ENCODE measurements at regions not wholly inside any gene's neighbourhood (a gene's known extent, or its start where the extent isn't known, plus 50 kb on each side); places are given as distances from the start of the nearest gene placed in this dataset.

DNA sequence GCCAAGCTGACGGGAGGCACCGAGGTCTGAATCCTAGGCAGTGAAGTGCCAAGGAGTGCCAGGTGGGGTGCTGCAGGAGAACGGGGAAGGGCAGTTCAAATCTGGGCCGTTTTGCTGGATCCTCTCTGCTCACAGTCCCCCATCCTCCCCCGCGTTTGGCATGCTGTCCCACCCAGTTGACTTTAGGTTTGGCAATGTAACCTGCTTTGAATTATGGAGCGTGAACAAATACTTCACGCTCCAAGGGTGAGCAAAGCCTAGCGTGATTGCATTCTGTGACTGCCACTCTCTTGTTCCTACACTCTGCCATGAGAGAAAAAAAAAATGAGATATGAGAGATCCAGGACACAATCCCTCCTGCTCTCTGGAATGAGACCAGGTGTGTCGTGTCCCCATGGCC, 381.9 kb downstream of the ZNF516 start:
- 76 to 83% (median 79%) methylated on average over 10 of the region's 10 CpGs for WGBS, 4 donors
- no peaks in the 10 kb centered on the region for H3K36me3 ChIP-seq (replicated peaks in 1 of 2)
- DNase-seq, result no peak

DNA sequence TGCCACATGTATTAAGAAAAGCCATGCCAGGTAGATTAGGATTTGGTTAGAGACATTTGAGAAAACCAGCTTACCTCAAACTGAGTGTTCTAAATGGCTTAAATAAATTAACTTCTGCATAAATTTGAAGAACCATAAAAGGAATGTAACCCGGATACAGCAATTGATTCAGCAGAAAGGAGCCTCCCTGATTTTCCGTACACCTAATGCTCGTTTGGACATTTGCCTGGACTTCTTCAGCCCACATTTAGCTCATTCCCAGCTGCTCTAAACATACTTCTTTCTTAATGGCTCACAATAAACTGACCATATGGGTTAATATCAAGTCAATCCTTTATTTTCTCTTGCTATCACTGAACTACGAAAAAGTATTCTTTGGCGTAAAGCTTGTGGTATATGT, 392.4 kb downstream of the ZNF516 start:
- intact Hi-C loops (cut with DNase I), result no loop called here
- Histone ChIP-seq H3K9me3 (replicated peaks in 1 of 3) (no peaks in the 10 kb centered on the region), H3K4me3 (no peak overlapping the region), H3K36me3 (replicated peaks in 1 of 2) (no peaks in the 10 kb centered on the region), H3K4me1 (replicated peaks in 1 of 2) (no peaks in the 10 kb centered on the region), H3K27ac (no peak overlapping the region), H3K27me3 (no peaks in the 10 kb centered on the region)
- 55 to 63% (median 61%) methylated on average over 5 of the region's 5 CpGs for WGBS, 4 donors
- DNase-seq, result no peak
- TF ChIP-seq, protein P1, sequence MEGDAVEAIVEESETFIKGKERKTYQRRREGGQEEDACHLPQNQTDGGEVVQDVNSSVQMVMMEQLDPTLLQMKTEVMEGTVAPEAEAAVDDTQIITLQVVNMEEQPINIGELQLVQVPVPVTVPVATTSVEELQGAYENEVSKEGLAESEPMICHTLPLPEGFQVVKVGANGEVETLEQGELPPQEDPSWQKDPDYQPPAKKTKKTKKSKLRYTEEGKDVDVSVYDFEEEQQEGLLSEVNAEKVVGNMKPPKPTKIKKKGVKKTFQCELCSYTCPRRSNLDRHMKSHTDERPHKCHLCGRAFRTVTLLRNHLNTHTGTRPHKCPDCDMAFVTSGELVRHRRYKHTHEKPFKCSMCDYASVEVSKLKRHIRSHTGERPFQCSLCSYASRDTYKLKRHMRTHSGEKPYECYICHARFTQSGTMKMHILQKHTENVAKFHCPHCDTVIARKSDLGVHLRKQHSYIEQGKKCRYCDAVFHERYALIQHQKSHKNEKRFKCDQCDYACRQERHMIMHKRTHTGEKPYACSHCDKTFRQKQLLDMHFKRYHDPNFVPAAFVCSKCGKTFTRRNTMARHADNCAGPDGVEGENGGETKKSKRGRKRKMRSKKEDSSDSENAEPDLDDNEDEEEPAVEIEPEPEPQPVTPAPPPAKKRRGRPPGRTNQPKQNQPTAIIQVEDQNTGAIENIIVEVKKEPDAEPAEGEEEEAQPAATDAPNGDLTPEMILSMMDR (IDR thresholded peaks at IDR 0.05), result no peak

More for the DNA sequence above, 381.9 kb downstream of the ZNF516 start:
- Histone ChIP-seq H3K4me3 (no peak overlapping the region), H3K27me3 (no peaks in the 10 kb centered on the region), H3K4me1 (replicated peaks in 1 of 2) (no peaks in the 10 kb centered on the region), H3K9me3 (replicated peaks in 1 of 3) (no peaks in the 10 kb centered on the region), H3K27ac (no peak overlapping the region)
- no peak for TF ChIP-seq POLR2A (IDR thresholded peaks at IDR 0.05)
- TF ChIP-seq, protein P1 (IDR thresholded peaks at IDR 0.05), result no peak
- intact Hi-C loops (cut with DNase I), result no loop called here

DNA sequence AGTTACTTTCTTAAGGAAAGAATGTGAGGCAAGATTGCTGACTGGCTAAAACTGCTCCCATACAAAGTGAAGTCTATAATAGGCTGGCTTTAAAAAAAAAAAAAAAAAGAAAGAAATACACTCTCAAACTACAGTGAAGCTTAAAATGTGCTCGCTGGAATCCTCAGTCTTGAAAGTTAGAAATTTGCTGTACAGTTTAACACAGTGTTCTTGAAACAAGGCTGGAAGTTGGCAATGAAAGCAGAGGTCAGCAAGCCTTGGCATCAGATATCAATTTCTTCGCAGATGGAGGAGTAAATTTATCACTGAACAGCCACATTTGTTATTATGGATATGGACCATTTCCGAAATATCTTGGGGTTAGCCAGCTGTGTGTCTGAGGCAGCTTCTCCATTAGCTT, 392.9 kb downstream of the ZNF516 start:
- Histone ChIP-seq H3K27ac (no peak overlapping the region), H3K4me3 (no peak overlapping the region), H3K4me1 (replicated peaks in 1 of 2) (no peaks in the 10 kb centered on the region), H3K9me3 (replicated peaks in 1 of 3) (no peaks in the 10 kb centered on the region), H3K27me3 (no peaks in the 10 kb centered on the region), H3K36me3 (replicated peaks in 1 of 2) (no peaks in the 10 kb centered on the region)
- 19 to 46% (median 39%) methylated on average over 3 of the region's 3 CpGs for WGBS, 4 donors
- TF ChIP-seq, protein P1 (IDR thresholded peaks at IDR 0.05), result no peak
- TF ChIP-seq POLR2A (IDR thresholded peaks at IDR 0.05), result no peak
- intact Hi-C loops (cut with DNase I), result no loop called here
- DNase-seq, result no peak

DNA sequence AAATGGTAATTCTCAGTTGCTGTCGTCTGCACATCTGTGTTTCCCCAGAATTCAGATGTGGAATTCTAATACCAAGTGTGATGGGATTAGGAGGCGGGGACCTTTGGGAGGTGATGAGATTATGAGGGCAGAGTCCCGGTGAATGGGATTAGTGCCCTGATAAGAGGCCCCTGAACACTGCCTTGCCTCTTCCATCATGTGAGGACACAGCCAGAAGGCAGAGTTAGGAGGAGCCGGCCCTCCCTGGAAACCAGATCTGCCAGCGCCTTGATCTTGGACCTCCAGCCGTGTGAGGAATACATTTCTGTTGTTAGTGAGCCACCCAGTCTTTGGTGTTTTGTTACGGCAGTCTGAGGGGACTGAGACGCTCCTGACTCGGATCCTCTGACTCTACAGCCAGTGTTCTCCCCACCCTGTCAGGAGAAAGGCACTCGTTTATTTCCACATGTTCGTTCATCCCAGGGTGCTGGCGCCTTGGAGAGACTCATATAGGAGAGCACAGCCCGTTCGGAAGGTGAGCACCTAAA, 395.0 kb downstream of the ZNF516 start:
- Histone ChIP-seq H3K4me1 (replicated peaks in 1 of 2) (no peaks in the 10 kb centered on the region), H3K27me3 (no peaks in the 10 kb centered on the region), H3K27ac (no peak overlapping the region), H3K9me3 (replicated peaks in 1 of 3) (no peaks in the 10 kb centered on the region), H3K4me3 (no peak overlapping the region), H3K36me3 (replicated peaks in 1 of 2) (no peaks in the 10 kb centered on the region)
- no peak for TF ChIP-seq POLR2A (IDR thresholded peaks at IDR 0.05)
- TF ChIP-seq, protein P1 (IDR thresholded peaks at IDR 0.05), result no peak
- 75 to 90% (median 80%) methylated on average over 10 to 14 of the region's 14 CpGs for WGBS, 4 donors
- intact Hi-C loops (cut with DNase I), result no loop called here
- no peak for DNase-seq

All from adrenal gland (tissue), 9 donors.